SU-DHL-6 (cell line): ENCODE measurements at regions not wholly inside any gene's neighbourhood (a gene's known extent, or its start where the extent isn't known, plus 50 kb on each side); places are given as distances from the start of the nearest gene placed in this dataset.

Experiments used
- H2AFZ ChIP-seq: fragments of 200-600 bp; sonication (generic); 2 replicates; pipeline ENCODE4 v1.6.1; 2014; ENCODE audit warnings: low read depth, mild to moderate bottlenecking, moderate library complexity, mixed read lengths, antibody characterized with exemption, low read length; ENCODE audit not compliant: severe bottlenecking
- H3F3A ChIP-seq: fragments of 200-600 bp; shearing (Covaris generic); 2 replicates; pipeline ENCODE4 v1.6.0; 2016; ENCODE audit warnings: antibody characterized with exemption, mild to moderate bottlenecking; ENCODE audit not compliant: insufficient read depth
- H3K27ac ChIP-seq: fragments of 200-600 bp; sonication (generic); 2 replicates; pipeline ENCODE4 v1.5.1; 2016; ENCODE audit warnings: low read depth, mild to moderate bottlenecking, low read length, moderate library complexity, mixed read lengths
- H3K27me3 ChIP-seq: fragments of 200-600 bp; sonication (generic), shearing (Covaris generic); 2 replicates; pipeline ENCODE4 v1.6.0; 2014; ENCODE audit warnings: mild to moderate bottlenecking, low read length
- H3K36me3 ChIP-seq: fragments of 200-600 bp; sonication (generic); 2 replicates; pipeline ENCODE4 v1.6.1; 2014; ENCODE audit warnings: mild to moderate bottlenecking, low read length, mixed read lengths
- H3K4me2 ChIP-seq: fragments of 300-600, 200-600 bp; shearing (Covaris generic), sonication (generic); 2 replicates; pipeline ENCODE4 v1.6.0; 2014; ENCODE audit warnings: low read length, low read depth, mild to moderate bottlenecking; ENCODE audit not compliant: poor library complexity, severe bottlenecking
- H3K4me3 ChIP-seq: fragments of 200-600 bp; sonication (generic); 2 replicates; pipeline ENCODE4 v1.5.1; 2014; ENCODE audit warnings: antibody characterized with exemption, low read length, mild to moderate bottlenecking, mixed read lengths; ENCODE audit not compliant: insufficient read depth, poor library complexity, severe bottlenecking
- H3K79me2 ChIP-seq: fragments of 200-600 bp; sonication (generic); 2 replicates; pipeline ENCODE4 v1.6.1; 2014; ENCODE audit warnings: mild to moderate bottlenecking, low read length, moderate library complexity; ENCODE audit not compliant: insufficient read depth
- H3K9ac ChIP-seq: fragments of 200-600 bp; sonication (generic); 2 replicates; pipeline ENCODE4 v1.7.0; 2014; ENCODE audit warnings: mild to moderate bottlenecking, low read length
- H3K9me2 ChIP-seq: fragments of 200-600 bp; sonication (generic); replicated peaks from 2 replicates; pipeline ENCODE4 v1.6.1; 2014; ENCODE audit warnings: low read length; ENCODE audit not compliant: insufficient read depth
- H3K9me3 ChIP-seq: fragments of 200-600 bp; sonication (generic); 2 replicates; pipeline ENCODE4 v1.6.1; 2014; ENCODE audit warnings: low read length, mixed read lengths; ENCODE audit not compliant: insufficient read depth
- H4K20me1 ChIP-seq: fragments of 200-600 bp; sonication (generic); 2 replicates; pipeline ENCODE4 v1.6.1; 2014; ENCODE audit warnings: low read depth, mild to moderate bottlenecking, antibody characterized with exemption, low read length, moderate library complexity, mixed read lengths
- CTCF ChIP-seq: fragments of 200-600 bp; sonication (generic); IDR thresholded peaks from one replicate; pipeline ENCODE4 v1.5.1; 2017; ENCODE audit warnings: antibody characterized with exemption, mild to moderate bottlenecking, low read length, moderate library complexity; ENCODE audit not compliant: insufficient read depth, poor library complexity, severe bottlenecking
- EZH2phosphoT487 ChIP-seq: fragments of 200-600 bp; sonication (generic), shearing (Covaris generic); conservative IDR thresholded peaks from 2 replicates; pipeline ENCODE4 v1.6.1; 2018; ENCODE audit warnings: mild to moderate bottlenecking, antibody characterized with exemption, low read length, moderate library complexity, mixed read lengths

GRCh38 chr7:34275624-34276023 is 370.3 kb downstream of the BMPER start:
- no peak overlapping the region for H3K4me2 ChIP-seq
- H3K9me3 ChIP-seq: no peaks in the 10 kb centered on the region
- H2AFZ ChIP-seq: no peak overlapping the region
- H3K4me3 ChIP-seq: no peak overlapping the region
- TF ChIP-seq EZH2phosphoT487 (no peak), CTCF (no peak)
- H3K27ac ChIP-seq: no peak overlapping the region
- no peaks in the 10 kb centered on the region for H3K9me2 ChIP-seq
- no peaks in the 10 kb centered on the region for H3K27me3 ChIP-seq
- no peak overlapping the region for H3K9ac ChIP-seq
- no peaks in the 10 kb centered on the region for H4K20me1 ChIP-seq
- no peaks in the 10 kb centered on the region for H3K36me3 ChIP-seq
- H3F3A ChIP-seq: no peaks in the 10 kb centered on the region
- no peaks in the 10 kb centered on the region for H3K79me2 ChIP-seq

GRCh38 chr7:34277016-34277802 is 371.9 kb downstream of the BMPER start:
- H3K9ac ChIP-seq: no peak overlapping the region
- TF ChIP-seq EZH2phosphoT487 (no peak), CTCF (no peak)
- no peak overlapping the region for H3K4me3 ChIP-seq
- no peaks in the 10 kb centered on the region for H3K27me3 ChIP-seq
- no peaks in the 10 kb centered on the region for H3K9me3 ChIP-seq
- no peaks in the 10 kb centered on the region for H3K36me3 ChIP-seq
- no peak overlapping the region for H3K4me2 ChIP-seq
- H4K20me1 ChIP-seq: no peaks in the 10 kb centered on the region
- H3K79me2 ChIP-seq: no peaks in the 10 kb centered on the region
- H3K27ac ChIP-seq: no peak overlapping the region
- H2AFZ ChIP-seq: no peak overlapping the region
- H3F3A ChIP-seq: no peaks in the 10 kb centered on the region
- no peaks in the 10 kb centered on the region for H3K9me2 ChIP-seq

GRCh38 chr7:34277803-34278199 is 372.5 kb downstream of the BMPER start:
- Histone ChIP-seq H3K27ac (no peak overlapping the region), H3K9ac (no peak overlapping the region), H3K4me3 (no peak overlapping the region), H3K9me2 (no peaks in the 10 kb centered on the region), H3K4me2 (no peak overlapping the region), H3K27me3 (no peaks in the 10 kb centered on the region), H2AFZ (no peak overlapping the region), H3K79me2 (no peaks in the 10 kb centered on the region), H3F3A (no peaks in the 10 kb centered on the region), H3K36me3 (no peaks in the 10 kb centered on the region), H4K20me1 (no peaks in the 10 kb centered on the region), H3K9me3 (0 out of 2 replicates have a peak, but pooled peaks cover under 1% of the 10 kb centered on the region)
- TF ChIP-seq EZH2phosphoT487 (no peak), CTCF (no peak)
